ENCODE measurements at regions not wholly inside any gene's neighbourhood (a gene's known extent, or its start where the extent isn't known, plus 50 kb on each side); places are given as distances from the start of the nearest gene placed in this dataset.

DNA sequence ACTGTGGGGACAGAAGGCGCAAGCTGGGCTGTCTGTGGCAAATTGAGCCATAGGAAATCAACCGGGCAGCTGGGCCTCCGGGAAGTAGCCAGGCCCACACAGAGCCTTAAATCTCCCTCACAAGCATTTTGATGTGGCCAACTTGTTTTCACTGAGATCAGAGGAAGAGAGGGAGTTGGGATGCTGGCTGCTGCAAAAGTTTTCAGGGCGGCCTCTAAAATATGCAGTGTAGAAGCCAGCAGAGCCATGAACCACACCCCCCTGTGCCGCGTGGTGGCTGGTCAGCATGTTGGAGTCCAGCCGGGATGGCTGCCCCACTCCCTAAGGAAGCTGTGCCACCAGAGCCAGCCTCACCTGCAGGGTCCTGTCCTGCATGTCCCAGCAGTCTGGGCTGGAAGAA, 167.4 kb downstream of the CDC5L start:
- TF ChIP-seq, protein P1, sequence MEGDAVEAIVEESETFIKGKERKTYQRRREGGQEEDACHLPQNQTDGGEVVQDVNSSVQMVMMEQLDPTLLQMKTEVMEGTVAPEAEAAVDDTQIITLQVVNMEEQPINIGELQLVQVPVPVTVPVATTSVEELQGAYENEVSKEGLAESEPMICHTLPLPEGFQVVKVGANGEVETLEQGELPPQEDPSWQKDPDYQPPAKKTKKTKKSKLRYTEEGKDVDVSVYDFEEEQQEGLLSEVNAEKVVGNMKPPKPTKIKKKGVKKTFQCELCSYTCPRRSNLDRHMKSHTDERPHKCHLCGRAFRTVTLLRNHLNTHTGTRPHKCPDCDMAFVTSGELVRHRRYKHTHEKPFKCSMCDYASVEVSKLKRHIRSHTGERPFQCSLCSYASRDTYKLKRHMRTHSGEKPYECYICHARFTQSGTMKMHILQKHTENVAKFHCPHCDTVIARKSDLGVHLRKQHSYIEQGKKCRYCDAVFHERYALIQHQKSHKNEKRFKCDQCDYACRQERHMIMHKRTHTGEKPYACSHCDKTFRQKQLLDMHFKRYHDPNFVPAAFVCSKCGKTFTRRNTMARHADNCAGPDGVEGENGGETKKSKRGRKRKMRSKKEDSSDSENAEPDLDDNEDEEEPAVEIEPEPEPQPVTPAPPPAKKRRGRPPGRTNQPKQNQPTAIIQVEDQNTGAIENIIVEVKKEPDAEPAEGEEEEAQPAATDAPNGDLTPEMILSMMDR (IDR thresholded peaks at IDR 0.05) = no peak
- TF ChIP-seq, protein P2, sequence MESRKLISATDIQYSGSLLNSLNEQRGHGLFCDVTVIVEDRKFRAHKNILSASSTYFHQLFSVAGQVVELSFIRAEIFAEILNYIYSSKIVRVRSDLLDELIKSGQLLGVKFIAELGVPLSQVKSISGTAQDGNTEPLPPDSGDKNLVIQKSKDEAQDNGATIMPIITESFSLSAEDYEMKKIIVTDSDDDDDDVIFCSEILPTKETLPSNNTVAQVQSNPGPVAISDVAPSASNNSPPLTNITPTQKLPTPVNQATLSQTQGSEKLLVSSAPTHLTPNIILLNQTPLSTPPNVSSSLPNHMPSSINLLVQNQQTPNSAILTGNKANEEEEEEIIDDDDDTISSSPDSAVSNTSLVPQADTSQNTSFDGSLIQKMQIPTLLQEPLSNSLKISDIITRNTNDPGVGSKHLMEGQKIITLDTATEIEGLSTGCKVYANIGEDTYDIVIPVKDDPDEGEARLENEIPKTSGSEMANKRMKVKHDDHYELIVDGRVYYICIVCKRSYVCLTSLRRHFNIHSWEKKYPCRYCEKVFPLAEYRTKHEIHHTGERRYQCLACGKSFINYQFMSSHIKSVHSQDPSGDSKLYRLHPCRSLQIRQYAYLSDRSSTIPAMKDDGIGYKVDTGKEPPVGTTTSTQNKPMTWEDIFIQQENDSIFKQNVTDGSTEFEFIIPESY (IDR thresholded peaks at IDR 0.05; ENCODE audit: borderline replicate concordance, low read depth) = no peak

All from SK-N-SH (cell line).